ENCODE measurements at regions not wholly inside any gene's neighbourhood (a gene's known extent, or its start where the extent isn't known, plus 50 kb on each side); places are given as distances from the start of the nearest gene placed in this dataset.
"Not testable (repeated sequence)": the region's sequence is repeated elsewhere in the genome, so short reads cannot be mapped to it uniquely, and the experiment has no call there.

DNA sequence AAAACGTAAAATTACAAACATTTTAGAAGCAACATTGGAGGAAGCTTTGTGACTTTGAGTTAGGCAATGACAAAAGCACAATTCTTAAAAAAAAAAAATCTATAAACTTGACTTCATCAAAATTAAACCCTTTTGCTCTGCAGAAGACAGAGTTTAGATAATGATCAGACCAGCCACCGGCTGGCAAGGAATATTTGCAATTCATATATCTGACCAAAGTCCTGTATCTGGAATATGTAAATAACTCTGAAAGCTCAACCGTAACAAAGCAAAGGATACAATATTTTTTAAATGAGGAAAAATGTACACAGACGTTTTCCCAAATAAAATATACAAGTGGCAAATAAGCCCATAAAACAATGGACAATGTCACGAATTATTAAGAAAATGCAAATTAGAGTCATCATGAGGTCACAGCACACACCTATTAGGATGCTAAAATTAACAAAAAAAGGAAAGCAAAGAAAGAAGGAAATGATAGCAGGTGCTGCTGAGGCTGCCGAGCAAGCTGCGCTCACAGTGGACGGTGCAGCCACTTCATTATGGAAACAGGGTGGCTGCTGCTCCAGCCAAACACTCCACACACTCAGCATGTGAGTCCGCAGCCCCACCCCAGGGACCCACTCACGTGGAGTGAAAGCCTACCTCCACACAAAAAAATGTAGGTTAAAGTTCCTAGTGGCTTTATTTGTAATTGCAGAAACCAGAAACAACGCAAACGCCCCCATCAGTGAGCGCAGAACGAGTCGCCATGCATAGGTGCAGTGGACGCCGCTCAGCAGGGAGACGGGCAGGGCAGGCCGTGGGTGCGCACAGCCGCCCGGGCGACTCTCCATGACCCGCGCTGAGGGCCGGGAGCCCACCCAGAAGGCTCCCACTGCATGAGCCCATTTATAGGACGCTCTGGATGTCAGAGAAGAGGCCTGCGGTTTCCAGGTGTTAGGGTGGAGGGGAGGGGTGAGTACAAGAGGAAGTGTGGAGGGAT lies 375.4 kb downstream of the ADGRD1 start:
- H3K27ac ChIP-seq; DNase-seq (ENCODE audit: low read depth, low spot score): not testable (repeated sequence)

DNA sequence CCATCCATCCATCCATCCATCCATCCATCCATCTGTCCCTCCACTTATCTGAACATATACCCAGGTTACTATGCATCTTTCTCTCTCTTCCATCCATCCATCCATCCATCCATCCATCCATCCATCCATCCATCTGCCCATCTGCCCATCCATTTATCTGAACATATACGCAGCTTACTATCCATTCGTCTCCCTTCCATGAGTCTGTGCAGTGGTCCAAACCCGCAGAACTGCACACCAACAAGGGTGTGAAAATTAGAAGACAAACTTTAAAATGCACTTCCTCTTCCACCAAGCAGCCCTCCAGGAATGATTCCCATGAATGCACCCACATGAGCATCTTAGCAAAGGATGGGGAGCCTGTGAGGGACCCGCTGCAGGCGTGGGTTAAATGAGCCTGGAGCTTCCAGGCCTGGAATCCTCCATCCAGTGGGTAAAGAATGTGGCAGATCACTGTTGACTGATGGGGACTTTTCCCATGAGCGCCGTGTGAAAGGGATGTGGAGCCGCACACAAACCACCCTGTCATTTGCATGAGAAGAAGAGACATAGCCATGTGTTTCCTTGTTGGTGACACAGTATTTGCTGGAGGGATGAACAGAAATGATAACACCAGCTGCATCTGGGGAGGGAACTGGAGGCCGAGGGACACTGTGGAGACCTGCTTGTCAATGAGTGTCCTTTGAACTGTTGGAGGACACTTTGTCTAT lies 376.6 kb downstream of the ADGRD1 start:
- H3K27ac ChIP-seq = no peak overlapping the region
- DNase-seq (ENCODE audit: low read depth, low spot score) = no peak

DNA sequence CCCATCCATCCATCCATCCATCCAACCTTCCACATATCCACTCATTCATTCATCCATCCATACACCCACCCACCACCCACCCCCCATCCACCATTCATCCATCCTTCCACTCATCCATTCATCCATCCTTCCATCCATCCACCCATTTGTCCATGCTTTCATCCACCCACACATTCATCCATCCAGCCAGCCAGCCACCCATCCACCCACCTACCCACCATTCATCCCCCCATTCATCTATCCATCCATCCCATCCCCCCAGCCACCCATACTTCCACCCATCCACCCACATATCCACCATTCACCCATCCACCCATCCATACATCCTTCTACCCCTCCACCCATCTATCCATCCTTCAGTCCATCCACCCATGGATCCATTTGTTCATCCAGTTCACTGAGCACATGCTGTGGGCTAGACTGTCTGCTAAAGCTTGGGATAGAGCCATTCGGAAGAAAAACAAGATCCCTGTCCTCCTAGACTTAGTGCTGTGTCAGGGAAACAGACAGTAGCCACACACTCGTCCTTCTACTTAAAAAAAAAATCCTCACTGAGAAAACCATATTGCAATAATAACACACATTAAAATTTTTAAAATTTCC lies 377.5 kb downstream of the ADGRD1 start:
- no peak overlapping the region for H3K27ac ChIP-seq
- no peak for DNase-seq (ENCODE audit: low read depth, low spot score)

DNA sequence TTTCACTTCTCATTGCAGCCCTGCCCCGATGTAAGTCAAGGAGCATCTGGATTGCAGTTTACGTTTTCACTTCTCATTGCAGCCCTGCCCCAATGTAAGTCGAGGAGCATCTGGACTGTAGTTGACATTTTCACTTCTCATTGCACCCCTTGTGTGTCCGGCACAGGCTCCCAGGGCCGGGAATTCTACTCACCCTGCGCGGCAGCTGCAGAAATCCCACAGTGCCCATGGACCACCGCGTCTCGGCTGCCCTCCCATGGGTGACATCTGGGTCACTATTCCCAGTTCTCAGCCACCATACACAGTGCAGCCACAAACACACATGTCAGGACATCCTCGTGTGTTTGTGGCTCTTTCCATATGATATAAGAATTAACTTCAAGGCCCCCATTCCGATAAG lies 378.5 kb downstream of the ADGRD1 start:
- no peak for DNase-seq (ENCODE audit: low read depth, low spot score)
- H3K27ac ChIP-seq = no peak overlapping the region

DNA sequence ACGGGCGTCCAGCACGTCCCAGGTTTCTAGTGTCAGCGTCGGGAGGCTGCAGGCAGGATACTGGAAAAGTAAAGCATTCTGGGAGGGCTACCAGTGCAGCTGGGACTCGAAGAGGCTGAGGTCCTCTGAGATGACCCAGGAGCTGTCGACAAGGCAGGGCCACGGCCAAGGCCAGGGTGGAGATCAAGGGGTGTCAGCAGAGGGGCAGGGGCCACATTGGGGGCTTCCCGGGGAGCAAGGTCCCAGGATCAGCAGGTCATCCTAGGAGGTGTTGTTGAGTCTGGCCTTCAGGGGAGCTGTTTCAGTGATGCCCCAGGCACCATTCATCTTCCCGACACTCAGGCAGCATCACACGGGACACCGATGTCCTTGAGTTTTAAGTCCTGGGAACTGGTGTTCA lies 377.8 kb upstream of the SFSWAP start:
- no peak for DNase-seq (ENCODE audit: low read depth, low spot score)
- H3K27ac ChIP-seq = no peak overlapping the region

DNA sequence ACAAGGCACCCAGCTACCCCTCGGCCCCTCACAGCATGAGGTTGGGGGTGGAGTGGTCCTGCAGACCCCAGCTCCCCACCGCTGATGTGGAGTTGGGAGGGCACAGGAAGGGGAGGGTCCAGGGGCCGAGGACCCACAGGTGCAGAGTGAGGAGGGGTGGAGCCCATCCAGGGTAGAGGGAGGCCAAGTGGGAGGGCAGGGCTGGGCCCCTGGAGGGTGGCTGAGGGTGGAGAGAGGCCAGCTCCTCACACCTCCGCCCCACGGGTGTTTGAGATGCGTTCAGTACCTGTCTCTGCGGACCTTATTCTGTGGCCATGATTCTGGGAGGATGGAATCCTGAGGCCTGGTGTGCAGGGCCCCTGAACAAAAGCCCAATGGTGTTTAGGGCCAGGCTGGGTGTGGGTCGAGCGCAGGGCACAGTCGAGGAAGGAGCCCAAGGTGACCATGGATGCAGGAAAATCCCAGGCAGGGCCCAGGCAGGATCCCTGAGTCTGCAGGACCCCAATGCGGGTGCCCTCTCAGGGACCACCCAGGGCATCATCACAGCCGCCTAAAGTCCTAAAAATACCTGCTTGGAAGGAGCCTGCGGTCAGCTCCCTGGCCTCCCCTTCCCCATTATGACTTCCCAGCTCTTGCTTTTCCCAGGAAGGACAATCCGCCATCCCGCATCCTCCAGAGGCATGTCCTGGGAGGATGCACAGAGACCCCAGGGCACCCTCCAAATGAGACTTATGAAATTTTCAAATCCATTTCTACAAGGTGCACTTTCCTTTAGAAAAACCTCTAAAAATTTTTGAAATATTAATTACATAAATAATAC lies 377.1 kb upstream of the SFSWAP start:
- H3K27ac ChIP-seq = no peak overlapping the region
- DNase-seq (ENCODE audit: low read depth, low spot score) = no peak

DNA sequence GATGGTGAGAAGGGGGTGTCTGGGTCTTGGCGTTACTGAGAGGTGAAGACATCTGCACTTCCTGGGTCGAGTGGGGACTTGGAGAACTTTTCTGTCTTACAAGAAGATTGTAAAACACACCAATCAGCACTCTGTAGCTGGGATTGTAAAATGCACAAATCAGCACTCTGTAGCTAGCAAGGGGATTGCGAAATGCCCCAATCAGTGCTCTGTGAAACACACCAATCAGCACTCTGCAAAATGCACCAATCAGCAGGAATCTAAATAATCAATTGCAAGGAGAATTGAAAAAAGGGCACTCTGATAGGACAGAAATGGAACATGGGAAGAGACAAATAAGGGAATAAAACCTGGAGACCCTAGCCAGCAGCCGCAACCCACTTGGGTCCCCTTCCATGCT lies 376.1 kb upstream of the SFSWAP start:
- no peak for DNase-seq (ENCODE audit: low read depth, low spot score)
- H3K27ac ChIP-seq = no peak overlapping the region

DNA sequence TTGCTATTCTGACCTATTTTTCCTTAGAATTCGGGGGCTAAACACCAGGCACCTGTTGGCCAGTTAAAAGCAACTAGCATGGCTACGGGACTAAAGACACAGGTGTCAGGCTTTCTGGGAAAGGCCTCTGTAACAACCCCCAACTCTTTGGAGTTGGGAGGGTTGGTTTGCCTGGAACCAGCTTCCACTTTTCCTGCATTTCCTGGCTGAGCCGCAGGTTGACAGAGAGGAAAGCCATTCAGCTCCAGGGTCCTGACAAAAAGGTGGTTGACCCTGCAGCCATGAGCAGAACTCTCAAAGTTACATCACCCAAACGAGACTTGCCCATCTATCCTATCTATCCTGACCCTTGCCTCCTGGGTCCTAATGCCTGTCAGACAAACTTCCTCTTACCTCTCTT lies 375.4 kb upstream of the SFSWAP start:
- no peak for DNase-seq (ENCODE audit: low read depth, low spot score)
- no peak overlapping the region for H3K27ac ChIP-seq

DNA sequence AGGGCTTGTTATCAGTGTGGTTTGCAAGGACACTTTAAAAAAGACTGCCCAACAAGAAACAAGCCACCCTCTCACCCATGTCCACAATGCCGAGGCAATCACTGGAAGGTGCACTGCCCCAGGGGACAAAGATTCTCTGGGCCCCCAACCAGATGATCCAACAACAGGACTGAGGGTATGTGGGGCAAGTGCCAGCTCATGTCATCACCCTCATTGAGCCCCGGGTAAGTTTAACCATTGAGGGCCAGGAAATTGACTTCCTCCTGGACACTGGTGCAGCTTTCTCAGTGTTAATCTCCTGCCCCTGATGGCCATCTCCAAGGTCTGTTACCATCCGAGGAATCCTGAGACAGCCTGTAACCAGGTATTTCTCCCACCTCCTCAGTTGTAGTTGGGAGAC lies 373.0 kb upstream of the SFSWAP start:
- not testable (repeated sequence) for H3K27ac ChIP-seq; DNase-seq (ENCODE audit: low read depth, low spot score)

DNA sequence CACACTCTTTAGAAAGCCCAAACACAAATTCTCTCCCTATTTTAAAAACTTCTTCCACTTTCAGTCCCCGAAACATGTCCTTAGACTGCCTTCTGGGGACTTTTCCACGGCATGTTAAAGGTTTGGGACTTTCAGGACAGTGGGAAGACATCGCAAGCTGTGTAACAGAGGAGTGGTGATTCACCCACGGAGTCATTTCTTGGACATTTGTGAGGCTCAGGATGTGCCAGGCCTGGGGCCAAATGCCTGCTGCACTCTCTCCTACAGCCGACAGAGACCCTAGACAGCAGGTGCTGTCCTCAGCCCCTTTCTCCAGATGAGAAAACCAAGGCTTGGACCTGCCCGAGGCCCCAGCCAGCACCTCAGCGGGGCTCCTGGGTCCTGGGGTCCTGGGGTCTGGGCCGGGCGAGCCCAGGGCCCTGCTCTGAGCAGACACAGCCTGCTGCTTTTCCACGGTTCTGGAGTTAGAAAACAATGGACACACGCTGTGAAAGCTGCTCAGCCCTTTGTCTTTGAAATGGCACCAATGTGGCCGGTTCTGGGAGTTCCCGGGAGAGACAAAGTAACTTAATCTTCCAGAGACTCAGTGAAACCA lies 370.2 kb upstream of the SFSWAP start:
- no peak for DNase-seq (ENCODE audit: low read depth, low spot score)
- no peak overlapping the region for H3K27ac ChIP-seq

DNA sequence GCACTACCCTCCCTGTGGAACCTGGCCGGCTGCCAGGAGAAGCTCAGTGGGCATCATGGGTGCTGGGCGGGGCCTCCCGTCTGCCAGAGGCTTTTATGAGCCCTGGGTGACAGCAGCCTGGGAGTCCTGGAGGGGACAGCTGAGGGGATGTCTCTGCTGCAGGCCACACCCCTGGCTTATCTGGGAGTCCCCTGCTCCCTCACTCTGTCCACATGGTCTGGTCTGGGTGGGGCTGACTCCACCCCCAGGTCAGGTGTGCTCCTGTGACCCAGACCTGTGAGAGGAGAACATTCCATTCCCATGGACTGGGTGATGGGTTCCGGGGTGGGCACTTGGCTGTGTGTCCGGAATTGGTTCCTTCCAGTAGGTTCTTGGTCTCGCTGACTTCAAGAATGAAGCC lies 369.3 kb upstream of the SFSWAP start:
- not testable (repeated sequence) for DNase-seq (ENCODE audit: low read depth, low spot score); H3K27ac ChIP-seq

DNA sequence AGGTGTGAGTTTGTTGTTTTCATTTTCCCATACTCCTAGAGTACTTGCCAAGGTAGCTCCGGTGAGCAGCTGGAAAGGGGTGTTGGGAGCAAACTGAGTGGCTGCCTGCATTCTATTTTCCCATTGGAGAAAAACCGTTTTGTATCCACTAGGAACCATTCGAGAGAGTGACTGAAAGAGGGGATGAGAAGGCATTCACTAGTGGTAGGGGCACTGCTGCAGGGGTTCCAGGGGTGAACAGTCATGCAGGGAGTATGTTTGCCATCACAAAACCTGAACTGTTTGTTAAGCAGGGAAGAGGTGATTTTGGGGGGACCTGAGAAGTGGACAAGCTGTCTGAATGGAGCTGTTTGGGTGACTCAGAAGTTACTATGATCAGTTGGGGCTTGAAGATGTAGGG lies 367.5 kb upstream of the SFSWAP start:
- not testable (repeated sequence) for H3K27ac ChIP-seq; DNase-seq (ENCODE audit: low read depth, low spot score)

DNA sequence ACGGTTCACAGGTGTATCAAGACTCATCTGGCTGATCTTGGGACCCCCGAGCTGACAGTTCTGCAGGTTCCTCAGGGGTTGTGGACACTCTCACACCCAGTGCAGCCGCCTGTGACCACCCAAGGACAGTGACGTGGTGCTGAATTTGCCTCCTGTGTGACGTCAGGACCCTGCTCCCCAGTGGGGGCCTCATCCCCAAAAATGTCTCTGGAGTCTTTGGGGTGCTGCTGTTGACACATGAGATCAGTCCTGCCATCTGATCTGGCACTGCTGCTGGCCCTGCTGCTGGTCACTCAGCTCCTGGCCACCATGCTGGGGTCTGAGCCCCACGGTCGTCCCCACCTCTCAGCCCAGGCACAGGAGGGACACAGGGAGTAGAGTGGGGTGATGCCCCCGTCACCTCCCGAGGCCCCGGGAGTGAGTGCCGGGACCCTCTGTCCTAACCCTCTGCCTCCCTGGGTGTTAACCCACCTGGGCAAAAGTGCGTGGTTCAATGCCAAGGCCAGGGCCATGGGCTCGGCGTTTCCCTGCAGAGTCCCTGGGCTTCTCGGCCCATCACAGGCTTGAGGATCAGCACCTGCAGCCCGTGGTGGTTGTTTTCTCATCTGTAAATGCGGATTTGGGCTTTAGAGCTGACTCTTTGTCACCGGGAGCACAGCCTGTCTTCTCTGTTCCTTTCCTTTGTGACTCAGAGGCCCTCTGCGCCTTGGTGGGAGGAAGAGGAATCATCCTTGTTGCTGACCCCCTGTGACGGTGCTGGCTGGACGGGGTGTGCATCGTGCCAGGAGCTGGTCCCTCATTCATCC lies 366.0 kb upstream of the SFSWAP start:
- H3K27ac ChIP-seq; DNase-seq (ENCODE audit: low read depth, low spot score): not testable (repeated sequence)

DNA sequence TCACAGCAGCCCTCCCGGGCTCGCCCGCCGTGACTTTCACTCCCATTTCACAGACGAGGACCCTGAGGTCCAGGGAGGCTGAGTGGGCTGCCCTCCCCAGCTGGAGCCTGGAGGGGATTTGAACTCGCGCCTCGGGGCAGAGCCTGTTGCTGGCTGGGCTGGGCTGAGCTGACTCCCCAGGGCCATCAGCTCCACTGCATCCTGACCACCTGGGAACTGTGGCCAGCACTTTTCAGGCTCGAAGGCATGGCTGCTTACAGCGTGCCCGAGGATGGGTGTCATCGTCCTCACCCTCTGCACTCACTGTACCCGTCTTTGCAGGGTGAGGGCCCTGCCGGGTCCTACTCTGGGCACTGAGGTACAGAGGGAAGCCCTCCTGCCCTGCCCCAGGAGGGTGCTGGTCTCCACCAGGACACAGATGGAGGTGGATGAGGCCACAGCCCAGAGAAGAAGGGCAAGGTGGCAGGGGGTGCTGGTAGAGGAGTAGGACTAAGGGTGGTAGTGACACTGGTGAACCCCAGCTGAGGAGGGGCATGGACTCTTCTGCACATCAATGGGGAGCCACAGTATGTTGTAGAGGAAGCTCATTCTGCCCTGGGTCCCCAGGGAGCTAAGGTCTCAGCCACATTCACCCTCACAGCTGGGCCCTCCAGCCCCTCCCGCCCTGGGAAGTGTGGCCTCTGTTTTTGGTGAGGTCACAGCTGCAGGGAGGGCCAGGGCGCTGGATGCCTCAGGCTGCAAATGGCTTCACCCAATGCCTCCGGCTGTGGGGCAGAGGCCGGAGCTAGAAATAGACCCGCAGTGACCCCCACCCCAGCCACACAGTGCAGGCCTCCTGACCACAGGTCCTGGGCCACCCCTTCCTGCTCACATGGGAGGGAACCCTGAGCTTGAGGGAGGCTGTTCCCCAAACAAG lies 365.1 kb upstream of the SFSWAP start:
- H3K27ac ChIP-seq = no peak overlapping the region
- DNase-seq (ENCODE audit: low read depth, low spot score) = no peak

DNA sequence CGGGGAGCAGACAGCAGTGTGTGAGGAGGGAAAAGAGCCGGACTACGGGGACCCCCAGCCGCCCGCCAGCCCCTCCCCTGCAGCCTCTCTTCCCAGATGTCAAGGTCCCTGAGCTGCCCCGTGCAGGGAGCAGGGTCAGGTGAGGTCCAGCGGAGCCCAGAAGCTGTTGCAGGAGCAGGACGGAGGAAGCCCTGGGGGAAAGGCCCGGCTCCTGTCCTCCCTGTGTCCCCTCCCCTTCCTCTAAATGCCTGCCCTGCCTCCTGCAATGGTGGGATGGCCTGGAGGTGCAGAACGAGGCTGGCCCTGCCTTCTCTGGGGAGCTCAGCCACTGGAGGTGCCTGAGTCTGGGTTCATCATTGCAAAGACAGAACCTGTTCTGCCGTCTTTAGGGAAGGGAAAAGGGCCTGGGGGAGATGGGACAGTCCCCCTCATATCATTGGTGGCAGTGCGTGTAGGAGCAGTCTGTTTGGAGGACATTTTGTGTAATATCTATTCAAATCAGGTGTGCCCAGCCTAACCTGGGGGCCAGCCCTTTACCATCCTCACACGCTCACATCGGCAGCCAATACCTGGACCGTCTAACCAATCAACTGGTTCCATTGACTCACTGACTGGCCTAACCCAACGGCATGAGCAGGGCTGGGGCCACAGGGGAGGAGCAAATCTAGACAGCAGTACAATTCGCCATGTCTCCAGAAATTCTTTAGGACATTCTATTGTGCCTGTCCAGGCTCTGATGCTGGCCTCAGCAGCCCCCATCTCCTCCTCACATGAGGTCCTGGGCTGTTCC lies 364.1 kb upstream of the SFSWAP start:
- DNase-seq (ENCODE audit: low read depth, low spot score) = no peak

DNA sequence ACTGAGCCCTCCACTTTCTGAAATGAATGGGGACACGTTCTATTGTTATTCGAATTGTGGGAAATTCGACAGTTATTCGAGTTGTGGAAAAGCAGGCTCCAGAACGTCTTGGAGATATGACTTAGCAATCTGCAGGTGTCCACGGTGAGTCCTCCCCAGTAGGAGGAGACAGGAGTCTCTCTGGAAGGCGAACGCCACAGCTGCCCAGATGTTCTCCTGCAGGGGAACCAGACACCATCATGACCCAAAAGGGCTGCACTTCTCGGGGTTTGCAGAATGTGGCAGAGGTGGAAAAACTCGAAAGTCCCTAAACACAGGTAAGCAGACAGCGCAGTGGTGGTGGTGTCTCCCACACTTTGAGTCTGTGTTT lies 363.6 kb upstream of the SFSWAP start:
- H3K27ac ChIP-seq = no peak overlapping the region
- no peak for DNase-seq (ENCODE audit: low read depth, low spot score)

More for the DNA sequence above, 364.1 kb upstream of the SFSWAP start:
- H3K27ac ChIP-seq = no peak overlapping the region

DNA sequence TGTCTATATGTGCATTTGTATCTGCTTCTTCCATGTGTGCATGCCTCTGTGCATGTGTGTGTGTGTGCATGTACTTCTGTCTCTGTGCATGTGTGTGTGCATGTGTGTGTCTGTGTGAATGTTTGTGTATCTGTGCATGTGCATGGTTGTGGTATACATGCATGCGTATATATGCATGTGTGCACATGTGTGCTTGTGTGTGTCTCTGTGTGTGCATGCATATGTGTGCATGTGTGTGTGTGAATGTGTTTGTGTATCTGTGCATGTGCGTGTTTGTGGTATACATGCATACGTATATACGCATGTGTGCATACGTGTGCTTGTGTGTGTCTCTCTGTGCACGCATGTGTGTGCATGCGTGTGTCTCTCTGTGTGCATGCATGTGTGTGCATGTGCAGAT lies 363.2 kb upstream of the SFSWAP start:
- no peak overlapping the region for H3K27ac ChIP-seq
- no peak for DNase-seq (ENCODE audit: low read depth, low spot score)

Measured in epithelial cell of prostate (primary cell).